Right lobe of liver (tissue), 6 donors: ENCODE measurements at regions not wholly inside any gene's neighbourhood (a gene's known extent, or its start where the extent isn't known, plus 50 kb on each side); places are given as distances from the start of the nearest gene placed in this dataset.

ENCODE experiments used
- ATAC-seq, 4 donors: fragments of 200-7000 bp; cut with Tn5 transposase; one replicate each; pipeline ENCODE4 v1.9.1; 2020; ENCODE audit warnings: mild to moderate bottlenecking in 4 of 4, moderate library complexity in 4 of 4
- DNase-seq, 3 donors: peaks; one replicate each; pipeline ENCODE4 v3.0.0-alpha.2; 2020
- H3K27ac ChIP-seq, 3 donors: fragments of 200-600 bp; one replicate each; pipeline ENCODE4 v1.8.0; 2022
- H3K27me3 ChIP-seq, 2 donors: fragments of 200-600 bp; one replicate each; pipeline ENCODE4 v1.8.0; 2022
- H3K36me3 ChIP-seq, 4 donors: fragments of 200-600 bp; sonication (generic) in 1 of 4; one replicate each; pipeline versions ENCODE4 v1.5.1 to v1.8.0; 2017 to 2022; ENCODE audit warnings: control low read depth in 1 of 4
- H3K4me1 ChIP-seq, 4 donors: fragments of 200-600 bp; sonication (generic) in 1 of 4; one replicate each; pipeline versions ENCODE4 v1.5.1 to v1.8.0; 2017 to 2022; ENCODE audit warnings: control low read depth in 1 of 4
- H3K4me3 ChIP-seq, 3 donors: fragments of 200-600 bp; one replicate each; pipeline ENCODE4 v1.8.0; 2022
- H3K9me3 ChIP-seq, 4 donors: fragments of 200-600 bp; sonication (generic) in 1 of 4; one replicate each; pipeline versions ENCODE4 v1.5.1 to v1.8.0; 2017 to 2022; ENCODE audit warnings: control low read depth in 1 of 4
- POLR2A ChIP-seq: fragments of 450-650 bp; IDR thresholded peaks from one replicate; pipeline ENCODE4 v1.6.1; 2017; ENCODE audit warnings: antibody characterized with exemption, mild to moderate bottlenecking
- WGBS: methylation state at CpG from one replicate; pipeline ENCODE4 v1.1.6; 2018; ENCODE audit warnings: low coverage, low lambda C conversion rate; ENCODE audit not compliant: insufficient coverage; ENCODE audit errors: missing lambda C conversion rate; 5-methylcytosine and 5-hydroxymethylcytosine counted together
- intact Hi-C, 2 donors: fragments of 100-400 bp; cut with DNase I; formaldehyde crosslinking; loops; one replicate each; pipeline versions ENCODE4 v1.11.2 to v1.14.1; 2022
- TF ChIP-seq, protein P1 (sequence below), 4 donors: fragments of 200-600 bp in 3 of 4; fragments of 450-650 bp in 1 of 4; IDR thresholded peaks; one replicate each; pipeline versions ENCODE4 v1.5.1 to v1.8.0; 2016 to 2022; ENCODE audit warnings: antibody characterized with exemption in 4 of 4, mild to moderate bottlenecking in 2 of 4
- donor health status: DM: no; HTN: yes; CAD: no.
- donor health status: DM: no; HTN: no; CAD: no.
- donor health status: DM: no; HTN: no; CAD: no.
- donor health status: DM: no; HTN: yes; CAD: no.
- donor health status: DM: no; HTN: yes; CAD: no.

DNA sequence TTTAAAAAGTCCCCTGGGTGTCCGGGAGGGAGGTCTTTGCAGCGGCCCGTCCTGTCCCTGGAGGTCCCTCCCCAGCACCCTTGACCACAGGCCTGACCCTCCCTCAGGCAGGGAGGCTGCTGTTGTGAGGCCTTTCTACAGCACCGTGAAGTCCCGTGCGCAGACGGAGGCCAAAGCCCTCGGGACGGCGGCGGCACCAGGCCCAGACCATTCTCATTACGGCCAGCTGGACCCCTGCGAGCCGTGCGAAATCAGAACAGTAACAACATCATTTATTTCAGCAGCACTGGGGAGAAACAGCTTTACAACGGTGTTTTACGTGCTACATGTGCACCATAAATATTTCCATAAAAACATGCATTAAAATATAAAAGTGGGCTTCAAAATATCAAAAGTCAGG, 101.4 kb upstream of the ACTRT2 start:
- Histone ChIP-seq H3K4me3 (no peak overlapping the region), H3K4me1 (no peaks in the 10 kb centered on the region), H3K36me3 (no peaks in the 10 kb centered on the region), H3K27me3 (no peaks in the 10 kb centered on the region), H3K9me3 (no peaks in the 10 kb centered on the region), H3K27ac (no peak overlapping the region)
- DNase-seq (no peak), ATAC-seq (no peak)
- intact Hi-C loops = no loop called here
- WGBS = 91% methylated on average over 3 of the region's 17 CpGs
- no peak for TF ChIP-seq POLR2A
- TF ChIP-seq, protein P1, sequence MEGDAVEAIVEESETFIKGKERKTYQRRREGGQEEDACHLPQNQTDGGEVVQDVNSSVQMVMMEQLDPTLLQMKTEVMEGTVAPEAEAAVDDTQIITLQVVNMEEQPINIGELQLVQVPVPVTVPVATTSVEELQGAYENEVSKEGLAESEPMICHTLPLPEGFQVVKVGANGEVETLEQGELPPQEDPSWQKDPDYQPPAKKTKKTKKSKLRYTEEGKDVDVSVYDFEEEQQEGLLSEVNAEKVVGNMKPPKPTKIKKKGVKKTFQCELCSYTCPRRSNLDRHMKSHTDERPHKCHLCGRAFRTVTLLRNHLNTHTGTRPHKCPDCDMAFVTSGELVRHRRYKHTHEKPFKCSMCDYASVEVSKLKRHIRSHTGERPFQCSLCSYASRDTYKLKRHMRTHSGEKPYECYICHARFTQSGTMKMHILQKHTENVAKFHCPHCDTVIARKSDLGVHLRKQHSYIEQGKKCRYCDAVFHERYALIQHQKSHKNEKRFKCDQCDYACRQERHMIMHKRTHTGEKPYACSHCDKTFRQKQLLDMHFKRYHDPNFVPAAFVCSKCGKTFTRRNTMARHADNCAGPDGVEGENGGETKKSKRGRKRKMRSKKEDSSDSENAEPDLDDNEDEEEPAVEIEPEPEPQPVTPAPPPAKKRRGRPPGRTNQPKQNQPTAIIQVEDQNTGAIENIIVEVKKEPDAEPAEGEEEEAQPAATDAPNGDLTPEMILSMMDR (IDR thresholded peaks at IDR 0.05) = no peak

DNA sequence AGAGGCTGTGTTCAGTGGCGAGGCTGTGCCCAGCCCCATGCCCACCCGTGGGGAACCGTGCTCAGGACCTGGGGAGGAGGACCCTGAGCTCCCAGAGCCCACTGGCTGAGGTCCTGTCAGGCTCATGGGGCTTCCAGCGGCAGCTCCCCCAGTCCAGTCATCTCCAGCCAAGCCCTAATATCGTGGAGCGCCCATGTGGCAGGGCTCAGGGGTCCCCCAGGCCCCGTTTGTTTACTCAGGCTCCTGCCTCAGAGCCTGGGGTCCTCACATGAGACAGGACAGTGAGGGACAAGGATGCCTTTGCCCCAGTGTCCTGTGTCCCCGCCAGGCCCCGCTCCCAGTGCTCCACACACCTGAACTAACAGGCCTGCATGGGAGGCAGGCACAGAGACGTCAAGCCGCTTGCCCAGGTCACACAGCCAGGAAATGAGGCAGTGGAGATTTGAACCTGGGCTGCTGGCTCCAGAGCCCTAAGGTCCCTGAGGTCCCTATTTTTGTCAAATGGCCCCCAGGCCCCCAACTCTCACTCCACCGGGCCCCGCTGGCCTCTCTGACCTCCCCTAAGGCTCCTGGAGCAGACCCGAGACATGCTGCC, 100.7 kb upstream of the ACTRT2 start:
- intact Hi-C loops = no loop called here
- no peak for ATAC-seq
- WGBS = 100% methylated on average over 1 of the region's 14 CpGs
- Histone ChIP-seq H3K4me3 (no peak overlapping the region), H3K27me3 (no peaks in the 10 kb centered on the region), H3K27ac (no peak overlapping the region), H3K4me1 (no peaks in the 10 kb centered on the region), H3K9me3 (no peaks in the 10 kb centered on the region), H3K36me3 (no peaks in the 10 kb centered on the region)
- DNase-seq = no peak
- TF ChIP-seq, protein P1 (IDR thresholded peaks at IDR 0.05) = no peak
- no peak for TF ChIP-seq POLR2A

GRCh38 chr1:2921970-2922686, 99.1 kb upstream of the ACTRT2 start:
- intact Hi-C loops = no loop called here
- 48% methylated on average over 13 of the region's 27 CpGs for WGBS
- no peak overlapping the region for H3K4me3 ChIP-seq
- H3K27ac ChIP-seq = no peak overlapping the region
- ATAC-seq = peak; percentile 48 to 64 (median 60)
- no peaks in the 10 kb centered on the region for H3K4me1 ChIP-seq
- H3K36me3 ChIP-seq = no peaks in the 10 kb centered on the region
- TF ChIP-seq POLR2A = no peak
- TF ChIP-seq, protein P1 (IDR thresholded peaks at IDR 0.05) = peak; percentile 36 to 63 (median 57)
- no peaks in the 10 kb centered on the region for H3K27me3 ChIP-seq
- no peaks in the 10 kb centered on the region for H3K9me3 ChIP-seq
- DNase-seq = no peak

DNA sequence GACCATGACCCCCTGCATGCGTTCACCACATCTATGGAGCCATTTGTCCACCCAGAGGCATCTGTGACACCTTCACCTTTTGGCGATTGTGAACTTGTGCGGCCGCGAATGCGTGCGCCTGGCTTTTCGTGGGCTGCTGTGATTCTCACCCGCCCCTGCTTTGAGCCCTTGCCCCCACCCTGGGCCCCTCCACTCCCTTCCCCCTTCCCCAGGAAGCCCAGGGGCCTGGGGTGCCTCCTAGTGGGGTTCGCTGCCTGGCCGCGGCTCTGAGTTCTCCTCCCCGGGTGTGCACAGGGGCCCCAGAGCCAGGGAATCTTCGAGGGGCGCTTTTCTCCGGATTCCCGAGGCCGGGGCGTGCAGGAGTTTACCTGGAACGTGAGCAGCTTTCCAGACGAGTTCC, 97.9 kb upstream of the ACTRT2 start:
- Histone ChIP-seq H3K36me3 (no peaks in the 10 kb centered on the region), H3K27ac (no peak overlapping the region), H3K27me3 (no peaks in the 10 kb centered on the region), H3K4me3 (no peak overlapping the region), H3K9me3 (no peaks in the 10 kb centered on the region), H3K4me1 (no peaks in the 10 kb centered on the region)
- no peak for ATAC-seq
- no peak for DNase-seq
- intact Hi-C loops = no loop called here
- 82% methylated on average over 9 of the region's 21 CpGs for whole genome bisulfite sequencing
- TF ChIP-seq, protein P1 (IDR thresholded peaks at IDR 0.05) = no peak
- TF ChIP-seq POLR2A = no peak
